Stomach (tissue), 8 donors: ENCODE measurements at regions not wholly inside any gene's neighbourhood (a gene's known extent, or its start where the extent isn't known, plus 50 kb on each side); places are given as distances from the start of the nearest gene placed in this dataset.

Experiments
- DNase-seq, 2 donors: peaks; one replicate each; pipeline versions ENCODE4 v3.0.0 to v3.0.0-alpha.2; 2013 to 2019
- H3K27ac ChIP-seq, 5 donors: fragments of 200-600 bp in 4 of 5; sonication (generic) in 4 of 5; one replicate each; pipeline ENCODE4 v1.5.1; 2013 to 2019; ENCODE audit warnings: mild to moderate bottlenecking in 1 of 5, moderate library complexity in 1 of 5
- H3K27me3 ChIP-seq, 3 donors: fragments of 200-600 bp; sonication (generic); one replicate each; pipeline ENCODE4 v1.5.1; 2017 to 2019; ENCODE audit warnings: mixed run types in 1 of 3
- H3K36me3 ChIP-seq, 4 donors: fragments of 200-600 bp; sonication (generic); 1 replicate in 3 of 4; 2 replicates in 1 of 4; pipeline ENCODE4 v1.5.1; 2016 to 2019
- H3K4me1 ChIP-seq, 4 donors: fragments of 200-600 bp; sonication (generic); one replicate each; pipeline ENCODE4 v1.5.1; 2016 to 2019
- H3K4me3 ChIP-seq, 4 donors: fragments of 200-600 bp; sonication (generic) in 3 of 4; one replicate each; pipeline ENCODE4 v1.5.1; 2016 to 2019; ENCODE audit warnings: mild to moderate bottlenecking in 1 of 4
- H3K9me3 ChIP-seq, 4 donors: fragments of 200-600 bp; sonication (generic); one replicate each; pipeline ENCODE4 v1.5.1; 2016 to 2019
- EP300 ChIP-seq: sonication (generic); formaldehyde crosslinking; IDR thresholded peaks from one replicate; pipeline ENCODE4 v1.6.1; 2017; ENCODE audit warnings: antibody characterized with exemption
- POLR2A ChIP-seq, 4 donors: fragments of 450-650 bp; IDR thresholded peaks; one replicate each; pipeline ENCODE4 v1.6.1; 2016; ENCODE audit warnings: antibody characterized with exemption in 4 of 4, control low read depth in 2 of 4, mild to moderate bottlenecking in 1 of 4, moderate library complexity in 1 of 4
- POLR2AphosphoS5 ChIP-seq, 3 donors: sonication (generic); formaldehyde crosslinking; IDR thresholded peaks; one replicate each; pipeline ENCODE4 v1.6.1; 2016; ENCODE audit warnings: antibody characterized with exemption in 3 of 3
- WGBS, 5 donors: extraction: QIAGEN DNeasy Blood & Tissue Kit in 3 of 5; methylation state at CpG; one replicate each; pipeline versions ENCODE4 v1.1.5 to v1.1.7; 2013 to 2018; 5-methylcytosine and 5-hydroxymethylcytosine counted together
- intact Hi-C: fragments of 100-400 bp; cut with DNase I; formaldehyde crosslinking; loops from one replicate; pipeline ENCODE4 v1.15.1; 2023; ENCODE audit warnings: low total_unique reads
- TF ChIP-seq, protein P1 (sequence below), 7 experiments: fragments of 450-650 bp in 4 of 7; fragments of 200-600 bp in 3 of 7; sonication (generic) in 3 of 7; IDR thresholded peaks; one replicate each; pipeline ENCODE4 v1.5.1; 2016 to 2019; ENCODE audit warnings: antibody characterized with exemption in 7 of 7, control low read depth in 2 of 7, mild to moderate bottlenecking in 1 of 7
- donor health status: healthy with polysubstance abuse.
- donor health status: Bipolar disorder and iron deficiency.
- donor health status: healthy.

DNA sequence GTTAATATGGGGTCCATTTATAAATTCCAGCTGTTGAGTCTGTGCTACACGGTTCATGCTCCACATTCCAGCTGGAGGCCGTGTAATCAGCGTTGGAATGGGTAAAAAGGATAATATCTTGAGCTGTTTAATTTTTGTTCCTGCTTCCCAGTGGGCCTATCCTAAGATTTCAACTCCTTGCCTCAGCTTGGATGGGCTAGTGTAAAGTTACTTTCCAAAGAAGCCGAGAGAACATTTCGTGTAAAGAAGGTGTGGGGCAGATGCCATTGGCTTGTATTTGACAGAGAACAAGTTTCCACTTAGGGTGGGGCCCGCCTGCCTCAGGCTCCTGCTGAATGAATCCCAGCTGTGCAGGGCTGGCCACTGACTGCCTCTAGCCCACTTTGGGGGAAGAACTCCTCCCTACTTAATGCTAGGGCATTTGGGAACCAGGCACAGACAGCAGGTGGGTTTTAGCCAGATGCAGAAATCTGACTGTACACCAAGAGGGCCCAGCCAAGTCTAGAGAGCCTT is 125.9 kb upstream of the LYZL2 start:
- intact Hi-C loops = no loop called here
- H3K4me1 ChIP-seq = peaks cover 0 to 26% (median 10%) of the 10 kb centered on the region in 4 donors
- H3K4me3 ChIP-seq = no peak overlapping the region
- peak overlapping the region in 2 of 5 donors; percentile 24 to 65 for H3K27ac ChIP-seq
- H3K27me3 ChIP-seq = peaks cover 0 to under 1% (median 0%) of the 10 kb centered on the region in 3 donors
- no peaks in the 10 kb centered on the region for H3K36me3 ChIP-seq
- 55 to 72% (median 69%) methylated on average over 6 of the region's 6 CpGs for WGBS, 5 donors
- TF ChIP-seq, protein P1, sequence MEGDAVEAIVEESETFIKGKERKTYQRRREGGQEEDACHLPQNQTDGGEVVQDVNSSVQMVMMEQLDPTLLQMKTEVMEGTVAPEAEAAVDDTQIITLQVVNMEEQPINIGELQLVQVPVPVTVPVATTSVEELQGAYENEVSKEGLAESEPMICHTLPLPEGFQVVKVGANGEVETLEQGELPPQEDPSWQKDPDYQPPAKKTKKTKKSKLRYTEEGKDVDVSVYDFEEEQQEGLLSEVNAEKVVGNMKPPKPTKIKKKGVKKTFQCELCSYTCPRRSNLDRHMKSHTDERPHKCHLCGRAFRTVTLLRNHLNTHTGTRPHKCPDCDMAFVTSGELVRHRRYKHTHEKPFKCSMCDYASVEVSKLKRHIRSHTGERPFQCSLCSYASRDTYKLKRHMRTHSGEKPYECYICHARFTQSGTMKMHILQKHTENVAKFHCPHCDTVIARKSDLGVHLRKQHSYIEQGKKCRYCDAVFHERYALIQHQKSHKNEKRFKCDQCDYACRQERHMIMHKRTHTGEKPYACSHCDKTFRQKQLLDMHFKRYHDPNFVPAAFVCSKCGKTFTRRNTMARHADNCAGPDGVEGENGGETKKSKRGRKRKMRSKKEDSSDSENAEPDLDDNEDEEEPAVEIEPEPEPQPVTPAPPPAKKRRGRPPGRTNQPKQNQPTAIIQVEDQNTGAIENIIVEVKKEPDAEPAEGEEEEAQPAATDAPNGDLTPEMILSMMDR (IDR thresholded peaks at IDR 0.05) = no peak
- TF ChIP-seq POLR2A (IDR thresholded peaks at IDR 0.05) (no peak), EP300 (no peak), POLR2AphosphoS5 (IDR thresholded peaks at IDR 0.05) (no peak)
- peak in 1 of 2 donors; percentile 59 for DNase-seq
- no peaks in the 10 kb centered on the region for H3K9me3 ChIP-seq

DNA sequence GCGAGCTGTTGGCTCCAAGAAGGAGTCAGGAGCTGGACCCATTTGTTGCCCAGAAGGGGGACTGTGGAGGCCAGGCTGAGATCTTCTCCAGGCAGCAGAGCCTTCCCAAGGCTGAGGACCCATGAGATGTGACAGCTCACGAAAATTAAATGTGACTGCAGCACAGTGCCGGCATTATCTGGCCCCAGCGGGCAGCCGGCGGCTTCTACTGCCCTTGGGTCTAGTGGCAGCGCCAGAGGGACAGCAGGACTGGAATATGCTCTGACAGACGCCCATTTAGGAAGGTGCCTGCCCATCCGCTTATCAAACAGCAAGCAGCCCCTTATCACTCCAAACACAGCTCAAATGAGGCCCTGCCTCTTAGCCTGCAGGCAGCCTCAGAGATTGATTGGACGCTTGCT is 122.9 kb upstream of the LYZL2 start:
- peak in 1 of 2 donors; percentile 42 for DNase-seq
- no peak for TF ChIP-seq EP300
- no peak for TF ChIP-seq POLR2A (IDR thresholded peaks at IDR 0.05)
- TF ChIP-seq POLR2AphosphoS5 (IDR thresholded peaks at IDR 0.05) = no peak
- TF ChIP-seq, protein P1 (IDR thresholded peaks at IDR 0.05) = no peak
- H3K4me3 ChIP-seq = no peak overlapping the region
- no peaks in the 10 kb centered on the region for H3K9me3 ChIP-seq
- peaks cover 0 to 3% (median 0%) of the 10 kb centered on the region in 3 donors for H3K27me3 ChIP-seq
- peaks cover 0 to 26% (median 10%) of the 10 kb centered on the region in 4 donors for H3K4me1 ChIP-seq
- H3K27ac ChIP-seq = peak overlapping the region in 2 of 5 donors; percentile 26 to 60
- no peaks in the 10 kb centered on the region for H3K36me3 ChIP-seq
- intact Hi-C loops = no loop called here
- 33 to 69% (median 59%) methylated on average over 5 to 10 of the region's 10 CpGs for WGBS, 5 donors

DNA sequence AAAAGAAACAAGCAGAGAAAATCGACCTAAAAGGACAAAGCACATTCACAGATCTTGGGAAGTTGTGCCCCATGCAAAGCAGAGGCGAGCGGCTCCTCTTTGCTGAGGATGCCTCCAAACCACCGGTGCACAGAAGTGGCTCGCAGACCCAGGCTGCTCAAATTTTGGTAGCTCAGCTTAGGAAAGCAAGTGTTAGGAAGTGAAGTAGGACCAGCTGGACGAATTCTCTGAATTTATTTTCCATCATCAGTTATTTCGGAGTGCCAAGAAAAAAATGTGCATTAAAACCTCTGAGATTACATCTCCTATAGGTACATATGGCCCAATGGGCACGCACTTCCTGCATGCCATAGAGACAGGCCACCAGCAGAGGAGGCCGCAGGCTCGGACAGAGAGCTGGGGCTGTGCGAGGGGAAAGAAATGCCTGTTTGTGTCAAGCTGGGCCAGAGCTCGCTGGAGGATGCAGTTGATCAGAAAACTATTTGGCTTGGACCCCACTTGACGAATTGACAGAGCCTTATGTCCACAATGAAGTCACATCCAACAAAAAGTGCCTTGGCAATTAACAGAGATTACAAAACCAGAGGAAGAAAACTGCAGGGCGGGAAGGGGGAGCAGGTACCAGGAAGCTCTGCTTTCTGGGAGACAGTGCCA is 122.3 kb upstream of the LYZL2 start:
- H3K9me3 ChIP-seq = no peaks in the 10 kb centered on the region
- TF ChIP-seq POLR2A (IDR thresholded peaks at IDR 0.05) = no peak
- TF ChIP-seq, protein P1 (IDR thresholded peaks at IDR 0.05) = peak in 5 of 7 experiments; percentile 13 to 94 (median 33)
- peak; percentile 31 to 74 for DNase-seq
- H3K4me3 ChIP-seq = no peak overlapping the region
- H3K36me3 ChIP-seq = no peaks in the 10 kb centered on the region
- H3K27ac ChIP-seq = peak overlapping the region in 2 of 5 donors; percentile 26 to 60
- peaks cover 0 to 26% (median 10%) of the 10 kb centered on the region in 4 donors for H3K4me1 ChIP-seq
- intact Hi-C loops = no loop called here
- peaks cover 0 to 3% (median 0%) of the 10 kb centered on the region in 3 donors for H3K27me3 ChIP-seq
- 29 to 68% (median 49%) methylated on average over 14 of the region's 14 CpGs for WGBS, 5 donors

DNA sequence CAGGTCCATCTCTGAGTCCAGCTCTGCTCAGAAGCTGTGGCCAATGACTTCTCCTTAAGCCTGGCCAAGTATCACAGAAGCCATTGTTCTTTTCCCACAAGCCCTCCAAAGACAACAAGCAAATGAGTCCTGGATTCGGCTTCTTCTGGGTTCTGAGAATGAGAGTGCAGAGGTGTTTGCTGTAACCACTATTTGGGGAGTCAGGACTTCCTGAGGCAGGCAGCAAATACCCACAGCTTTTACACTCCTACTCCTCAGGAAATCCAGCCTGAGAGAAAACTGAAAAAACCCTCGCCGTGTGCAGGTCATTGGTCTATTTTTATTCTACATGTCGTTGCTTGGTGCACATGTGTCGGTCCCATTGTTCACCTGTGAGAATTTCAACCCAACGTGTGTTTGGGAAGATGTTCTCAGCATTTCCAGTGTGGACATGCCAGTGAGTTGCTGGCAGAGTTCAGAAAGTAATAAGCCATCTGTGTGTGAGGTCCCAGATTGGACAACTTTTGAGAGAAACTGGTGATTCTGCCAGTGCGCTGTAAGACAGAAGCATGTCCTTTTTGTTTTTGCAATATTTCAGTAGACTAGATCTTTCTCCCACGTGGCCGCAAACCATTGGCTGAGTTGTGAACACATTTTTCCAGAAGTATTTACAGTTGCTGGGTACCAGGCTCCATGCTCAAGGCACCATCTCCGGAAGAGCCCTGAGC is 121.6 kb upstream of the LYZL2 start:
- TF ChIP-seq POLR2AphosphoS5 (IDR thresholded peaks at IDR 0.05) (no peak), EP300 (no peak), POLR2A (IDR thresholded peaks at IDR 0.05) (no peak)
- TF ChIP-seq, protein P1 (IDR thresholded peaks at IDR 0.05) = no peak
- DNase-seq = no peak
- WGBS, 5 donors = 63 to 75% (median 72%) methylated on average over 10 of the region's 10 CpGs
- intact Hi-C loops = no loop called here
- H3K4me1 ChIP-seq = peaks cover 0 to 26% (median 10%) of the 10 kb centered on the region in 4 donors
- no peak overlapping the region for H3K4me3 ChIP-seq
- H3K27me3 ChIP-seq = peaks cover 0 to 3% (median 0%) of the 10 kb centered on the region in 3 donors
- H3K36me3 ChIP-seq = no peaks in the 10 kb centered on the region
- no peak overlapping the region for H3K27ac ChIP-seq
- H3K9me3 ChIP-seq = no peaks in the 10 kb centered on the region
